Fibroblast of mammary gland (primary cell): ENCODE measurements at regions not wholly inside any gene's neighbourhood (a gene's known extent, or its start where the extent isn't known, plus 50 kb on each side); places are given as distances from the start of the nearest gene placed in this dataset.
A peak's percentile ranks its signal among the peaks of the same experiment; 100 is the strongest.

Experiments
- DNase-seq: peaks from one replicate; pipeline ENCODE4 v3.0.0-alpha.2; 2010; ENCODE audit warnings: low read depth
- H3K4me3 ChIP-seq: 2 replicates; pipeline ENCODE4 v1.5.1; 2011; ENCODE audit warnings: low read depth, mild to moderate bottlenecking, low read length, moderate library complexity; ENCODE audit not compliant: control insufficient read depth
- TF ChIP-seq, protein P1 (sequence below): conservative IDR thresholded peaks from 2 replicates; pipeline ENCODE4 v1.5.1; 2011; ENCODE audit warnings: low read depth, low read length, inconsistent platforms; ENCODE audit not compliant: control insufficient read depth, insufficient read depth

- TF ChIP-seq, protein P1, sequence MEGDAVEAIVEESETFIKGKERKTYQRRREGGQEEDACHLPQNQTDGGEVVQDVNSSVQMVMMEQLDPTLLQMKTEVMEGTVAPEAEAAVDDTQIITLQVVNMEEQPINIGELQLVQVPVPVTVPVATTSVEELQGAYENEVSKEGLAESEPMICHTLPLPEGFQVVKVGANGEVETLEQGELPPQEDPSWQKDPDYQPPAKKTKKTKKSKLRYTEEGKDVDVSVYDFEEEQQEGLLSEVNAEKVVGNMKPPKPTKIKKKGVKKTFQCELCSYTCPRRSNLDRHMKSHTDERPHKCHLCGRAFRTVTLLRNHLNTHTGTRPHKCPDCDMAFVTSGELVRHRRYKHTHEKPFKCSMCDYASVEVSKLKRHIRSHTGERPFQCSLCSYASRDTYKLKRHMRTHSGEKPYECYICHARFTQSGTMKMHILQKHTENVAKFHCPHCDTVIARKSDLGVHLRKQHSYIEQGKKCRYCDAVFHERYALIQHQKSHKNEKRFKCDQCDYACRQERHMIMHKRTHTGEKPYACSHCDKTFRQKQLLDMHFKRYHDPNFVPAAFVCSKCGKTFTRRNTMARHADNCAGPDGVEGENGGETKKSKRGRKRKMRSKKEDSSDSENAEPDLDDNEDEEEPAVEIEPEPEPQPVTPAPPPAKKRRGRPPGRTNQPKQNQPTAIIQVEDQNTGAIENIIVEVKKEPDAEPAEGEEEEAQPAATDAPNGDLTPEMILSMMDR = no peak
- no peak for DNase-seq
- no peak overlapping the region for H3K4me3 ChIP-seq
These were observed 55.0 kb upstream of the IL33 start for GRCh38 chr9:6160579-6160978.

DNA sequence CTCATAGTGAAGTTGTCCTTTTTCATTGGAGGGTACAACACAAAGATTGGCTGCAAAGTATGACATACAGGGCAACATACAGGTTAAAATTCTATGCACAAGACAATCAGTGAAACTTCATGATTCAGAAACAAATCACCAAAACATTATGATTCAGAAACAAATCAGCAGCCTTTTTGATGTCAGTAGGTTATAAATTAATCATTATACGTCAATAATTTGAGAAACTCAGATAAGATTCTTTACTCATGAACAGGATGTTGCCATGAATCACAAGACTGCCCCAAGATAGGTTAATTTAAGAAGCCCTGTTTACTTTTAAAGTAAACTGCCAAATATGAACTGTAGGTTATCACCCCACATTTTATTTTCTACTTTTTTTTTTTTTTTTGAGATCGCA, 62.2 kb upstream of the IL33 start:
- DNase-seq = peak; percentile 67
- TF ChIP-seq, protein P1 = no peak
- no peak overlapping the region for H3K4me3 ChIP-seq

GRCh38 chr9:6152788-6153187, 62.8 kb upstream of the IL33 start:
- TF ChIP-seq, protein P1 = no peak
- DNase-seq = no peak
- H3K4me3 ChIP-seq = no peak overlapping the region

GRCh38 chr9:6150483-6150882, 65.1 kb upstream of the IL33 start:
- TF ChIP-seq, protein P1 = no peak
- no peak overlapping the region for H3K4me3 ChIP-seq
- DNase-seq = no peak

DNA sequence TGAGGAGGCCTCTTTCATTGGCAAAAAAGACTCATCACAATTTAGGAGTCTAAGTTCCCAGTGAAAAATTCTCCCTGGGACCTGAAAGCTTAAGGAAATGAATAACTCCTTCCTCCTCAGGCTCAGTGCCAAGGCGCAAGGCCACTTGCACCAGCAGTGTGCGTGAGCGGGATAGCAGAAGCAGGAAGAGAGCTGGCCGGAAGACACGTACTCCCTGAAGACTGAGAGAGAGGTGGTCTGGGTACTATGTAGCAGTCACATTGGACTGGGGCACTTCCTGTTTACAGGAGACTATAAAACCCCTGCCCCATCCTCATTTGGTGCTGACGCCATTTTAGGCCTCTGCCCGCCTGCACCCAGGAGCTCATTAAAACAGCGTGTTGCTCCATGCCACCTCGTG, 66.3 kb upstream of the IL33 start:
- H3K4me3 ChIP-seq = no peak overlapping the region
- DNase-seq = no peak
- TF ChIP-seq, protein P1 = no peak

DNA sequence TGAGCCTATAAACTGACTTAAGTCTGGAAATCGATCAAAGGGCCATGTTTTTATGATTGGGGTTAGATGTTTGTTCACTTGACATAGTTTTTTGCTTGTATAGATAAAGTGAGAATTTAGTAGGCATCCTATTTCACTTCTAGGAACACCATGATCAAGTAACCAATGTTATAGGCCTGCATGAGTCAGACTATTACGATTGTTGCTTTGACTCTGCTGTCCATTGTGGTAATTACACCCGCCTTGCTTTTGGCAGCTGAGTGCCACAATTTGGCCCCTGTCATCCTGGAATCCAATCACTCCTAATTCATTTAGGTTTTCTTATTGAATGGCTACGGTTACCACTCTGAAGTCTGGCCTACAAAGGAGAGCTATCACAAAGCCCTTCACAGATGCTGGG, 67.8 kb upstream of the IL33 start:
- H3K4me3 ChIP-seq = no peak overlapping the region
- peak; percentile 63 for DNase-seq
- TF ChIP-seq, protein P1 = no peak

- TF ChIP-seq, protein P1 = no peak
- DNase-seq = no peak
- no peak overlapping the region for H3K4me3 ChIP-seq
These were observed 70.7 kb upstream of the IL33 start for GRCh38 chr9:6144947-6145346.
